Adrenal gland (tissue), 9 donors: ENCODE measurements at regions not wholly inside any gene's neighbourhood (a gene's known extent, or its start where the extent isn't known, plus 50 kb on each side); places are given as distances from the start of the nearest gene placed in this dataset.

ENCODE experiments used
- DNase-seq, 7 donors: peaks; one replicate each; pipeline ENCODE4 v3.0.0-alpha.2; 2019 to 2020
- H3K27ac ChIP-seq, 5 donors: fragments of 200-600 bp; sonication (generic) in 4 of 5; 1 replicate in 3 of 5; 2 replicates in 2 of 5; pipeline versions ENCODE4 v1.5.1 to v1.8.0; 2016 to 2020; ENCODE audit warnings: mild to moderate bottlenecking in 1 of 5
- H3K27me3 ChIP-seq: fragments of 200-600 bp; 2 replicates; pipeline ENCODE4 v1.8.0; 2021
- H3K36me3 ChIP-seq, 2 donors: fragments of 200-600 bp; replicated peaks in 1 of 2; 1 replicate in 1 of 2; 2 replicates in 1 of 2; pipeline versions ENCODE4 v1.5.1 to v1.8.0; 2018 to 2022
- H3K4me1 ChIP-seq, 2 donors: fragments of 200-600 bp; replicated peaks in 1 of 2; 1 replicate in 1 of 2; 2 replicates in 1 of 2; pipeline versions ENCODE4 v1.5.1 to v1.8.0; 2018 to 2021
- H3K4me3 ChIP-seq, 4 donors: fragments of 200-600 bp; sonication (generic) in 3 of 4; one replicate each; pipeline ENCODE4 v1.5.1; 2016 to 2018
- H3K9me3 ChIP-seq, 3 donors: fragments of 200-600 bp; sonication (generic) in 1 of 3; replicated peaks in 1 of 3; 1 replicate in 2 of 3; 2 replicates in 1 of 3; pipeline versions ENCODE4 v1.5.1 to v1.8.0; 2016 to 2021
- POLR2A ChIP-seq, 2 donors: fragments of 450-650 bp; IDR thresholded peaks; one replicate each; pipeline ENCODE4 v1.6.1; 2017; ENCODE audit warnings: antibody characterized with exemption in 2 of 2, mild to moderate bottlenecking in 2 of 2, moderate library complexity in 1 of 2
- WGBS, 4 donors: extraction: QIAGEN DNeasy Blood & Tissue Kit in 2 of 4; methylation state at CpG; one replicate each; pipeline versions ENCODE4 v1.1.5 to v1.1.7; 2013 to 2017; 5-methylcytosine and 5-hydroxymethylcytosine counted together
- intact Hi-C, 2 donors: fragments of 100-400 bp; cut with DNase I; formaldehyde crosslinking; loops; one replicate each; pipeline versions ENCODE4 v1.14.1 to v1.15.0; 2022 to 2023
- TF ChIP-seq, protein P1 (sequence below), 6 experiments: fragments of 450-650 bp in 4 of 6; fragments of 200-600 bp in 2 of 6; sonication (generic) in 1 of 6; IDR thresholded peaks; 1 replicate in 5 of 6; 2 replicates in 1 of 6; pipeline versions ENCODE4 v1.5.1 to v1.8.0; 2016 to 2021; ENCODE audit warnings: antibody characterized with exemption in 6 of 6, mild to moderate bottlenecking in 2 of 6, moderate library complexity in 1 of 6
- donor health status: healthy with polysubstance abuse.
- donor health status: Bipolar disorder and iron deficiency.
- donor health status: DM: yes; HTN: yes; CAD: no.
- donor health status: DM: no; HTN: no; CAD: no.
- donor health status: DM: no; HTN: no; CAD: no.

DNA sequence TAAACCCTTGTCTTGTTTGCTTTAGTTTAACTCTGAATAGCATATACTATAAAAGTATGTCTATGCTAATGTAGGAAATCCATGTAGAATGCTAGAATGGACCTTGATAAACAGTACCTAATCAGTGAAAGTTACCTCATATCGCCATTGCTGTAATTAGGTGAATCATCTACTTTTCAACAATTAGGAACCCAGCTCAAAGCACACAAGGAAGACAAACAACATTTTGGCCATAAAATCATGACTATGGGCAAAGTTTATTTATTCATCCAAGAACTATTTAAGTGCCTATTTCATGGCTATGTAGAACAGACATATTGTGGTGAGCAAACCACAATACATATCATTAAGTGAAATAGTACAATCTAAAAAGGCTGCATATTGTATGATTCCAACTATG, 1043.2 kb downstream of the BRINP3 start:
- intact Hi-C loops, result no loop called here
- DNase-seq, result no peak
- TF ChIP-seq, protein P1, sequence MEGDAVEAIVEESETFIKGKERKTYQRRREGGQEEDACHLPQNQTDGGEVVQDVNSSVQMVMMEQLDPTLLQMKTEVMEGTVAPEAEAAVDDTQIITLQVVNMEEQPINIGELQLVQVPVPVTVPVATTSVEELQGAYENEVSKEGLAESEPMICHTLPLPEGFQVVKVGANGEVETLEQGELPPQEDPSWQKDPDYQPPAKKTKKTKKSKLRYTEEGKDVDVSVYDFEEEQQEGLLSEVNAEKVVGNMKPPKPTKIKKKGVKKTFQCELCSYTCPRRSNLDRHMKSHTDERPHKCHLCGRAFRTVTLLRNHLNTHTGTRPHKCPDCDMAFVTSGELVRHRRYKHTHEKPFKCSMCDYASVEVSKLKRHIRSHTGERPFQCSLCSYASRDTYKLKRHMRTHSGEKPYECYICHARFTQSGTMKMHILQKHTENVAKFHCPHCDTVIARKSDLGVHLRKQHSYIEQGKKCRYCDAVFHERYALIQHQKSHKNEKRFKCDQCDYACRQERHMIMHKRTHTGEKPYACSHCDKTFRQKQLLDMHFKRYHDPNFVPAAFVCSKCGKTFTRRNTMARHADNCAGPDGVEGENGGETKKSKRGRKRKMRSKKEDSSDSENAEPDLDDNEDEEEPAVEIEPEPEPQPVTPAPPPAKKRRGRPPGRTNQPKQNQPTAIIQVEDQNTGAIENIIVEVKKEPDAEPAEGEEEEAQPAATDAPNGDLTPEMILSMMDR (IDR thresholded peaks at IDR 0.05), result no peak
- TF ChIP-seq POLR2A (IDR thresholded peaks at IDR 0.05), result no peak
- Histone ChIP-seq H3K4me1 (no peaks in the 10 kb centered on the region), H3K9me3 (no peaks in the 10 kb centered on the region), H3K27me3 (no peaks in the 10 kb centered on the region), H3K27ac (no peak overlapping the region), H3K36me3 (no peaks in the 10 kb centered on the region), H3K4me3 (no peak overlapping the region)
- 77 to 90% (median 88%) methylated on average over 1 of the region's 1 CpG for WGBS, 4 donors

DNA sequence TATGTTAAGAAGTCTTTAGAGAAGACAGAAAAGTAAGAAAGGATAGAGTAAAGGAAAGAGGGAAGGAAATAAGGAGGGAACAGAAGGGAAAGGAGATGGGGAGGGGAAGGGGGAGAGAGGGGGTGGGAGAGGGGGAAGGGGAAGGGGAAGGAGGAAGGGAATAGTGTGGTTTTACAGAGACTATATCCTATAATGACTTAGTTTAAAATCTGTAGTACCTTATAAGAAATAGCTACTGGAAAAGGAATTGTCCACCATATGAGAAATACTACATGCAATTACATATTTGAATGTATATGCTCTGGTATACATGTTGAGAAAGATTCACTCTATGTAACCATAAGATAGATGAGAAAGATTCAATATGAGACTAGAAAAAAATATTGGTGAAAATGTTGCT, 1042.3 kb downstream of the BRINP3 start:
- intact Hi-C loops, result no loop called here
- TF ChIP-seq, protein P1 (IDR thresholded peaks at IDR 0.05), result no peak
- no peak for TF ChIP-seq POLR2A (IDR thresholded peaks at IDR 0.05)
- H3K27ac ChIP-seq, result no peak overlapping the region

DNA sequence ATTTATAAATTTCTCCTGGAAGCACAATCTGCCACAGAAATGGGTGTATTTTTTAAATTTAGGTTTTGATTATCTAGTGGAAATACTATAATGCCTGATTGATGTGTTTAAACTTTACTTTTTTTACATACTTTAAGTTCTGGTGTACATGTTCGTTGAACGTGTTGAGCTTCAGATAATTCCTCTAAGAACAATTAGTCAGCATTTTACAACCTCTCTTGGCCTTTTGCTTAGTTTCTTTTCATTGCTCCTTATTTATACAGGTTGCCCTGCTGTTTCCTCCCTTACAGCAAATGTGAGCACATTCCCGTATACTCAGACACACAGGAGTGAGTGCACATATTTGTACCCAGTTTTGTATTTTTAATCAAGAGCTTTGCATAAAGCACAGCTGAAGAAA, 1038.9 kb downstream of the BRINP3 start:
- Histone ChIP-seq H3K27ac (no peak overlapping the region), H3K4me1 (no peaks in the 10 kb centered on the region), H3K4me3 (no peak overlapping the region), H3K9me3 (no peaks in the 10 kb centered on the region), H3K36me3 (no peaks in the 10 kb centered on the region), H3K27me3 (no peaks in the 10 kb centered on the region)
- WGBS, 4 donors, result 42 to 50% (median 48%) methylated on average over 3 of the region's 3 CpGs
- intact Hi-C loops, result no loop called here
- no peak for TF ChIP-seq POLR2A (IDR thresholded peaks at IDR 0.05)
- TF ChIP-seq, protein P1 (IDR thresholded peaks at IDR 0.05), result no peak
- DNase-seq, result no peak

More for the DNA sequence above, 1042.3 kb downstream of the BRINP3 start:
- H3K36me3 ChIP-seq, result no peaks in the 10 kb centered on the region
- no peak overlapping the region for H3K4me3 ChIP-seq
- no peak for DNase-seq
- H3K4me1 ChIP-seq, result no peaks in the 10 kb centered on the region
- no peaks in the 10 kb centered on the region for H3K9me3 ChIP-seq
- H3K27me3 ChIP-seq, result no peaks in the 10 kb centered on the region

DNA sequence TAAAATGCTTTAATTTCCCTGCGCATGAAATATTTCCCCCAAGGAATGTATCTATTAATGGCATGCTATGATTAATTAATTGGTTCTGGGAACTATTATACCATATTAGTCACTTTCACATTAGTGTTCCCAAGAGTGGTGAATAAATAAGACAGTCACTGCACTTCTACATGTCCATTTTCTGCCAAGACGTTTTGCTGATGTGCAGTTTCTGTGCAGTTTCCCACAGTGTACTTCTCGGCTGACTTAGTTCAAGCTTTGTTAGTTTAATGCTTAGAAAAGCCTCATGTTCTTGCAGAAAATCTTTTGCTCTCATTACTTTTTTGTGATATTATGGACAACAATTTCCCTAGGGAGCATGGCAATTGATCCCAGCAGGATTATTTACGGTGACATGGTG, 1014.5 kb downstream of the BRINP3 start:
- H3K27me3 ChIP-seq, result no peaks in the 10 kb centered on the region
- no peaks in the 10 kb centered on the region for H3K9me3 ChIP-seq
- H3K36me3 ChIP-seq, result no peaks in the 10 kb centered on the region
- 59 to 65% (median 62%) methylated on average over 4 of the region's 4 CpGs for WGBS, 4 donors
- intact Hi-C loops, result no loop called here
- no peak overlapping the region for H3K4me3 ChIP-seq
- no peaks in the 10 kb centered on the region for H3K4me1 ChIP-seq
- TF ChIP-seq, protein P1 (IDR thresholded peaks at IDR 0.05), result no peak
- TF ChIP-seq POLR2A (IDR thresholded peaks at IDR 0.05), result no peak
- no peak for DNase-seq
- no peak overlapping the region for H3K27ac ChIP-seq
